ENCODE measurements at regions not wholly inside any gene's neighbourhood (a gene's known extent, or its start where the extent isn't known, plus 50 kb on each side); places are given as distances from the start of the nearest gene placed in this dataset.

DNA sequence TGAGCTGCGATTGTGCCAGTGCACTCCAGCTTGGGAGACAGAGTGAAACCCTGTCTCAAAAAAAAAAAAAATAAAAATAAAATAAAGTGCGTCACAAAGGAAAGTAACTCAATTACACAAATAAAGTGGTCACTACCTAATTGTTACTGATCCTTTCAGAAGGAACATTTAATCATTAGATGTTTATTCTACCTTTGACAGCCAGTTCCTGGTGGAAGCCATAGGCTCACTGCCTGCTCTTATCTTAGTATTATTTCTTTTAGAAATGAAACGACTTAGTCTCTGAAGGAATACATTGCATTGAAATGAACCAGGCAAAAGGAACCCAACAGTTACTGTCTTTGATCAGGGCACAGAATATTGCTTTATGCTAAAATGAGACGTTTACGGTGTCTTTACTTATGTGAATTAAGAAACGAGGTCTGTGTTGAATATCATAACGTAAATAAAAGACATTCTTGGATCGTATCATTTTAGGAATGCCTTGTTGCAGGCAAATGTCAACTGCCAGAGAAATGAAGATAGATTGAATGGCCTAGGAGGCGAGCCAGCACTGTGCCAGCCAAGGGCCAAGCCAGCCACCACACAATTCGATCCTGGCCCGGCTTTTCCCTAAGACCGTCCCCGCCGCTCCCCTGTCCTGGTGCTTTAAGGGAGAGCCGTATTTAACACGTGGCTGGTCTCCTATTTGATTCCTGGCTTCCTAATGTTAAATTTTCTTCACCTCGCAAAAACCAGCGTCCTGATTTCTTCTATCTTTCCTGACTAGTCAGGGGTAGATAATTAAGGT is 136.7 kb upstream of the GMDS start:
- Histone ChIP-seq H3K27me3 (ENCODE audit: control insufficient read depth in 1 of 2, insufficient read depth in 2 of 2, low read length in 2 of 2) (no peaks in the 10 kb centered on the region), H3K4me1 (ENCODE audit: control insufficient read depth, insufficient read depth, low read length) (peaks cover 3% of the 10 kb centered on the region), H3K36me3 (ENCODE audit: control insufficient read depth in 2 of 2, insufficient read depth in 2 of 2, low read length in 2 of 2) (no peaks in the 10 kb centered on the region), H3K27ac (ENCODE audit: low read length) (no peak overlapping the region), H3K9ac (ENCODE audit: low read length in 2 of 2) (peak overlapping the region in 1 of 2 donors; percentile 29), H3K9me3 (ENCODE audit: control insufficient read depth in 2 of 2, low read length in 2 of 2) (no peaks in the 10 kb centered on the region), H3K4me3 (ENCODE audit: low read length in 2 of 2) (peak overlapping the region in 1 of 2 donors; percentile 61)

DNA sequence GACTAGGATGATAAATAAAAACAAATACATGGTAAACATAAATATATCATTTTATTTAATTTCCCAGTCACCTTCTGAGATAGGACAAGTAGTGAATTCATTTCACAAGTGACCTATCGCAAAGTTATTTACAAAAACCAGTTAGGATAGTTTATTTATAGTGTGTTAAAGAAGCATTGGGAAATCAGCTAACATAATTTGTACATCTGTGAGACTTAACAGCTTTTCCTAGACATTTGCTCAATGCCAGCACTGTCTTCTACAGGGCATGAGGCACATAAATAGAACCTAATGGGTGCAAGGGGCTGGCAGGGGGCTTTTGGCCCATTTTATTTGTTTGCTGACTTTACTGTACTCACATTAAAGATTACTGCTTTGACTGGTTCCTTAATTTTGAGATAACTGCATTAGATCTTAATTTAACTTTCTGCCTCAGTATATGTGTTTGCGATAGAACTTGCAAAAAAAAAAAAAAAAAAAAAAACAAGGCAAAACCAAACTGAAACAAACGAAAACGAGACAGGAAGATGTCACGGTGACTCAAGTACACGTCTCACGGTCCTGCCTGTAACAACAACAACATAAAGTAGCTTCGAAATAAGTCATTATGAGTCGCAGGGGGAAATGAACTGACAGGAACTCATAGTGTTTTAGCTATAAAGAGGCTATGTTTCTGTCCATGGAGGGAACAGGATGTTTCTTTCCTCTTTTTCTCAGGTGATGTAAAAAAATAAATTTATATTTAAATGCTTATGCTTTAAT is 133.7 kb upstream of the GMDS start:
- Histone ChIP-seq H3K36me3 (ENCODE audit: control insufficient read depth in 2 of 2, insufficient read depth in 2 of 2, low read length in 2 of 2) (no peaks in the 10 kb centered on the region), H3K9ac (ENCODE audit: low read length in 2 of 2) (no peak overlapping the region), H3K4me1 (ENCODE audit: control insufficient read depth, insufficient read depth, low read length) (peaks cover 12% of the 10 kb centered on the region), H3K27me3 (ENCODE audit: control insufficient read depth in 1 of 2, insufficient read depth in 2 of 2, low read length in 2 of 2) (no peaks in the 10 kb centered on the region), H3K9me3 (ENCODE audit: control insufficient read depth in 2 of 2, low read length in 2 of 2) (no peaks in the 10 kb centered on the region), H3K27ac (ENCODE audit: low read length) (no peak overlapping the region), H3K4me3 (ENCODE audit: low read length in 2 of 2) (no peak overlapping the region)

DNA sequence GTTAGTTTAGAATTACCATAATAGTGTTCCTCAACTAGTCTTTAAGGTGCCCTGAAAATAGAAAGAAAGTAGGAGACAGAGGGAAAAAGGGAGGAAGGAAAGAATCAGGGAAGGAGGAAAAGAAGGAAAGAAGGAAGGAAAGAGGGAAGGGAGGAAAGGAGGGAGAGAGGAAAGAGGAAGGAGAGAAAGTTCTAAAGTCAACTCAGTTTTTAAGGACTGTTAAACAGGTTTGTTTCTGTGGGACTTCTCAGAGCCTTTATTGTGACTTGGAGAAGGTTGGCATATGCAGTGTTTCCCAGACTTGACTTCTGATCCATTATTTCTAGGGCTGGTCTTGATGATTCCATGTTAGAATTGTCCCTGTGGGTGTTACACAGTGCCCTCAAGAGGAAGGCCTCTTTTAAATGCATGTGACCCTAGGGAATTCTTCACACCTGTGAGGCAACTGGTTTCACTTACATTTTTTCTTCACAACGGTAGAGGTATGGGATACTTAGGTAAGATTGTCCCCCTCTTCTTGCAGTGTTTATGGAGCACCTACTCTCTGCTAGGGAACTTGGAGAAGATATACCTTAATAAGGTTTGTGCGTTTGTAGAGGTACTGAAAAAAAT is 132.7 kb upstream of the GMDS start:
- H3K9me3 ChIP-seq (ENCODE audit: control insufficient read depth in 2 of 2, low read length in 2 of 2) = no peaks in the 10 kb centered on the region
- H3K4me1 ChIP-seq (ENCODE audit: control insufficient read depth, insufficient read depth, low read length) = peaks cover 12% of the 10 kb centered on the region
- no peak overlapping the region for H3K9ac ChIP-seq (ENCODE audit: low read length in 2 of 2)
- no peaks in the 10 kb centered on the region for H3K27me3 ChIP-seq (ENCODE audit: control insufficient read depth in 1 of 2, insufficient read depth in 2 of 2, low read length in 2 of 2)
- no peak overlapping the region for H3K27ac ChIP-seq (ENCODE audit: low read length)
- H3K36me3 ChIP-seq (ENCODE audit: control insufficient read depth in 2 of 2, insufficient read depth in 2 of 2, low read length in 2 of 2) = no peaks in the 10 kb centered on the region
- no peak overlapping the region for H3K4me3 ChIP-seq (ENCODE audit: low read length in 2 of 2)

DNA sequence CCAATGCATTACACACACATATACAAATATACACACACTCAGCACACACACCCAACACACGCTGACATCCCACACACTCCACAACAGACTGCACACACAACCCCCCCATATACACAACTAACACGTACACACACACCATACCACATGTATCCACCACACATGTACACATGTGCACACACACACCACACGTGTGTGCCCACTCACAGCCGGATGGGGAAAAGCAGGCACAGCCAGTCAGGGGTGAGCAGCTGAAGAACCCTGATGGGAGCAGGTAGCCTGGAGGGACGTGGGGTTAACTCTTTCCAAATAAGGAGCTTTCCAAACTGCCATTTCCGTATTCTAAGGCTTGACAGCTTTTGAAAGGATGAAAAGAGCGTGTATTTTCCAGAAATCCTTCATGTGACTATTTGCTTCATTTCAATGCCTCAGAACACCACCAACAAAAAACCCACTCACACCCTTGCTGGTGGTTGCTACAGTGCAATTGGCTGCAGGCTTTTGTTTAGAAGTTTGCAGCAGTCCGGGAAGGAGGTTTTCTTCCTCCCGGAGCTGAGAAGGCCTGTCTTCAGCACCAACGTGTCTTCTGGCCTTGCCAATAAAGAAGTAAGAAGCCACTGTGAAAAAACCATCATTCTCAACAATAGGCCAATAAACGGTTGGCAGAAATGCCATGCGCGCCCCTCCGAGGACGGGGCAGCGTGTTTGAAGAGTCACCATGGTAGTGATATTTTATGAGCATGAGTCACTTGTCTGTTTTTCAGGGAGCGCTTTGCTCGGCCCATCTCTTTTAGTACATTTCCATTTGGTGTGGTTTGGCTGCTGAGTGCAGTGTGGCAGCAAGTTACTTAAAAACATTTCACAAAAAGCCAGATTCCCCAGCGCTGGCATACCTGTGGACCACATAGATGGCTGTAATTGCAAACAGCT is 131.3 kb upstream of the GMDS start:
- Histone ChIP-seq H3K27me3 (ENCODE audit: control insufficient read depth in 1 of 2, insufficient read depth in 2 of 2, low read length in 2 of 2) (no peaks in the 10 kb centered on the region), H3K27ac (ENCODE audit: low read length) (peak overlapping the region; percentile 31)

DNA sequence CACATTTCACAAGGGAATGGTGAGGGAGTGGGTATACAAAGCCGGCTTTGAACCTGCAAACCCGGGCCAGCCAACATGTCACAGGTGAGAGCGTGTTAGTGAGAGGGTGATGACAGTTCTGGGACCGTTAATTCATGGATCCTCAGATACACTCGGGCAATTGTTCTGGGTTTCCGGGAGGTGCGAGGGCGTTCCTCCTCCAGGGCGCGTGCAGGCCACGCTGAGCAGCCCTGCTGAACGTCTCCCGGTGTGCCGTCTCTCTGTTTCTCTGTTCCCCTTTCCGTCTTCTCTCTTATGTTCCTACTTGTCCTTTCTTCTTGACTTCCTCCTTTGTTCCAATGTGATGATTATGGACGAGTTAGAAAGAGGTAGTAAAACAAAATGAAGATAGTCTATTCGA is 130.0 kb upstream of the GMDS start:
- no peaks in the 10 kb centered on the region for H3K27me3 ChIP-seq (ENCODE audit: control insufficient read depth in 1 of 2, insufficient read depth in 2 of 2, low read length in 2 of 2)
- no peaks in the 10 kb centered on the region for H3K36me3 ChIP-seq (ENCODE audit: control insufficient read depth in 2 of 2, insufficient read depth in 2 of 2, low read length in 2 of 2)
- H3K27ac ChIP-seq (ENCODE audit: low read length) = no peak overlapping the region
- H3K9me3 ChIP-seq (ENCODE audit: control insufficient read depth in 2 of 2, low read length in 2 of 2) = no peaks in the 10 kb centered on the region
- no peak overlapping the region for H3K4me3 ChIP-seq (ENCODE audit: low read length in 2 of 2)
- H3K9ac ChIP-seq (ENCODE audit: low read length in 2 of 2) = no peak overlapping the region
- H3K4me1 ChIP-seq (ENCODE audit: control insufficient read depth, insufficient read depth, low read length) = peaks cover 10% of the 10 kb centered on the region

More for the DNA sequence above, 131.3 kb upstream of the GMDS start:
- Histone ChIP-seq H3K36me3 (ENCODE audit: control insufficient read depth in 2 of 2, insufficient read depth in 2 of 2, low read length in 2 of 2) (no peaks in the 10 kb centered on the region), H3K9ac (ENCODE audit: low read length in 2 of 2) (no peak overlapping the region), H3K4me3 (ENCODE audit: low read length in 2 of 2) (peak overlapping the region in 1 of 2 donors; percentile 35), H3K4me1 (ENCODE audit: control insufficient read depth, insufficient read depth, low read length) (peaks cover 10% of the 10 kb centered on the region), H3K9me3 (ENCODE audit: control insufficient read depth in 2 of 2, low read length in 2 of 2) (no peaks in the 10 kb centered on the region)

DNA sequence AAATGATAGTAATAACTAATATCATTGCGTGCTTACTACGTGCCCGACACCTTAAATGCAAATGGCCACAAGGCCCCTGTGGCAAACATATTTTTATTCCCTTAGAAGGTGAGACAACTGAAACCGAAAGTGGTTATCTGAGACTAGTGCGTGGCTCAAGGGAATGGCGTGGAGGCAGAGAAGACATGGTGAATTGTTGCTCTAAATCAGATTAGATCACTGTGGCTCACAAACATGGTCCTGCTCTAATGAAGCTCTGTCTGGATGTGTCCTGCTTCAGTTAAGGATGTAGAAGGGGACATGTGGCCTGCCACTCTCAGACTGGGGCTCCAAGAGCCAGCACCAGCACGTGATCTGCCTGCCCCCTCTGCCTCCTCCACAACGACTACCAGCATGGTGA is 124.2 kb upstream of the GMDS start:
- Histone ChIP-seq H3K4me1 (ENCODE audit: control insufficient read depth, insufficient read depth, low read length) (peaks cover 2% of the 10 kb centered on the region), H3K9ac (ENCODE audit: low read length in 2 of 2) (no peak overlapping the region), H3K36me3 (ENCODE audit: control insufficient read depth in 2 of 2, insufficient read depth in 2 of 2, low read length in 2 of 2) (no peaks in the 10 kb centered on the region), H3K4me3 (ENCODE audit: low read length in 2 of 2) (no peak overlapping the region), H3K27me3 (ENCODE audit: control insufficient read depth in 1 of 2, insufficient read depth in 2 of 2, low read length in 2 of 2) (no peaks in the 10 kb centered on the region), H3K27ac (ENCODE audit: low read length) (no peak overlapping the region), H3K9me3 (ENCODE audit: control insufficient read depth in 2 of 2, low read length in 2 of 2) (no peaks in the 10 kb centered on the region)

DNA sequence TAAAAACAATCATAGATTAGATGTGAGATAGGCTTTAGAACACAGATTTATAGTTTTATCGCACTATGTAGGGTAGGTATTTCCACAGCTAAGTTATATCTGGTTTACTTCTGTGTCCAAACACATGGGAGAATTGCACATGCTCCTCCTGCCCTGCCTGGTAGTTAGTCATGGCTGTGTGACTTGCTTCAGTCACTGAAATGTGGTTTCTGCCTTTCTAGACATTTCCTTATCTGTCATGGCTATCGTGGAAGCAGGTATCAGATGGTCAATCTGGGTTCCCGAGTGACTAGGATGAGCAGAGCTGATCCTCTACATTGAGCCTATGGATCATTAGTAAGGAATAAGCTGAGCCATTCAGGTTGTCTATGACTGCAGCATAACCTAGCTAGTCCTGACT is 117.8 kb upstream of the GMDS start:
- no peak overlapping the region for H3K9ac ChIP-seq (ENCODE audit: low read length in 2 of 2)
- peaks cover 0 to 3% of the 10 kb centered on the region in 2 donors for H3K9me3 ChIP-seq (ENCODE audit: control insufficient read depth in 2 of 2, low read length in 2 of 2)
- no peaks in the 10 kb centered on the region for H3K27me3 ChIP-seq (ENCODE audit: control insufficient read depth in 1 of 2, insufficient read depth in 2 of 2, low read length in 2 of 2)
- H3K27ac ChIP-seq (ENCODE audit: low read length) = no peak overlapping the region
- peaks cover 0 to 5% of the 10 kb centered on the region in 2 donors for H3K36me3 ChIP-seq (ENCODE audit: control insufficient read depth in 2 of 2, insufficient read depth in 2 of 2, low read length in 2 of 2)
- no peak overlapping the region for H3K4me3 ChIP-seq (ENCODE audit: low read length in 2 of 2)
- H3K4me1 ChIP-seq (ENCODE audit: control insufficient read depth, insufficient read depth, low read length) = peaks cover 2% of the 10 kb centered on the region

DNA sequence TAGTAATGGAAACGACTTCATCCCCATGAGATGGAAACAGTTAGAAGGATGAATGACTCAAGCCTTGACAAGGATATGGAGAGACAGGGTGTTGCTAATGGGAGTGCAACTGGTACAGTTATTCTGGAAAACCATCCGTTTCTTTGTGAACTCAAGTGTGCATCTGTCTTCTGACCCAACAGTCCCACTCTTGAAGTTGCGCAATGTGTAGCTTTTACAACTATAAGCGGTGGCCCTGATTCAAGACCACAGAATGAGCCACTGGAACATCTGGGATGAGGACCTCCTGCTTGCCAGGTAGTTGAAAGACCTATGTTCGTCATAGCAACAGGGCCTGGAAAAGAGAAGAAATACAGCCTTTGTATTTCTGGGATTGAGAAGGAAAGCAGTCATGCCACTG is 115.8 kb upstream of the GMDS start:
- Histone ChIP-seq H3K36me3 (ENCODE audit: control insufficient read depth in 2 of 2, insufficient read depth in 2 of 2, low read length in 2 of 2) (peaks cover 0 to 5% of the 10 kb centered on the region in 2 donors), H3K27me3 (ENCODE audit: control insufficient read depth in 1 of 2, insufficient read depth in 2 of 2, low read length in 2 of 2) (no peaks in the 10 kb centered on the region), H3K4me1 (ENCODE audit: control insufficient read depth, insufficient read depth, low read length) (no peaks in the 10 kb centered on the region), H3K4me3 (ENCODE audit: low read length in 2 of 2) (no peak overlapping the region), H3K27ac (ENCODE audit: low read length) (no peak overlapping the region), H3K9ac (ENCODE audit: low read length in 2 of 2) (no peak overlapping the region), H3K9me3 (ENCODE audit: control insufficient read depth in 2 of 2, low read length in 2 of 2) (peaks cover 0 to 3% of the 10 kb centered on the region in 2 donors)

DNA sequence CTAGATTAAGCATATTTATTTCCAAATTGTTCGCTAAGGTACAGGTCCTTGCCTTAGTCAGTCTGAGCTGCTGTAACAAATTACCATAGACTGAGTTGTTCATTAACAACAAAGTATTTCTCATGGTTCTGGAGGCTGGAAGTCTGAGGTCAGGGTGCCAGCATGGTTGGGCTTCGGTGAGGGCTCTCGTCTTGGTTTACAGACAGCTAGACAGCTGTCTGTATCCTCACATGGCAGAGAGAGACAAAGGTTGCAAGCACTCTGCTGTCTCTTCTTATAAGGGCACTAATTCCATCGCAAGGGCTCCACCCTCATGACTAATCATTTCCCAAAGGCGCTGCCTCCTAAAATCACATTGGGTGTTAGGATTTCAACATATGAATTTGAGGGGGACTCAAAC is 115.3 kb upstream of the GMDS start:
- Histone ChIP-seq H3K4me1 (ENCODE audit: control insufficient read depth, insufficient read depth, low read length) (no peaks in the 10 kb centered on the region), H3K27ac (ENCODE audit: low read length) (no peak overlapping the region), H3K4me3 (ENCODE audit: low read length in 2 of 2) (no peak overlapping the region), H3K9me3 (ENCODE audit: control insufficient read depth in 2 of 2, low read length in 2 of 2) (peaks cover 0 to 3% of the 10 kb centered on the region in 2 donors), H3K9ac (ENCODE audit: low read length in 2 of 2) (no peak overlapping the region), H3K27me3 (ENCODE audit: control insufficient read depth in 1 of 2, insufficient read depth in 2 of 2, low read length in 2 of 2) (no peaks in the 10 kb centered on the region), H3K36me3 (ENCODE audit: control insufficient read depth in 2 of 2, insufficient read depth in 2 of 2, low read length in 2 of 2) (peaks cover 0 to 5% of the 10 kb centered on the region in 2 donors)

DNA sequence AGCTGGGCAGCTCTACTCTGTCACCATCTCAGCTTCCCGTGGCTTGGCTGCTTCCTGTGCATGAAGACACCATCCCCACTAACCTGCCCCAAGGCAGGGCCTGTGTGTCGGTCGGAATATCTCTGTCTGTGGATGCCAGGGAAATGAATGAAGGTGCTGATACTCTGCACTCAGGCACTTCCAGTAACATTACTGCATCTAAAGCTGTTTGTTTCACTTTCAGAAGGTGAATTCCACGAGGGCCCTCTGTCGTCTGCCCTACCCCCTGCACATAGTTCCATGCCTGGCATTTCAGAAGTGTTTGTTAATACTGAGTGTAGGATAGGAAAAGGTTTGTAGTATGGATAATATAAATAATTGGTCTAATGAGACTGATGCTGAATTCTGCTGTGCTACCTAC is 114.7 kb upstream of the GMDS start:
- Histone ChIP-seq H3K9ac (ENCODE audit: low read length in 2 of 2) (no peak overlapping the region), H3K27me3 (ENCODE audit: control insufficient read depth in 1 of 2, insufficient read depth in 2 of 2, low read length in 2 of 2) (no peaks in the 10 kb centered on the region), H3K27ac (ENCODE audit: low read length) (no peak overlapping the region), H3K9me3 (ENCODE audit: control insufficient read depth in 2 of 2, low read length in 2 of 2) (peaks cover 0 to 3% of the 10 kb centered on the region in 2 donors), H3K36me3 (ENCODE audit: control insufficient read depth in 2 of 2, insufficient read depth in 2 of 2, low read length in 2 of 2) (peaks cover 0 to 5% of the 10 kb centered on the region in 2 donors), H3K4me1 (ENCODE audit: control insufficient read depth, insufficient read depth, low read length) (no peaks in the 10 kb centered on the region), H3K4me3 (ENCODE audit: low read length in 2 of 2) (no peak overlapping the region)

All from stomach smooth muscle (tissue), 2 donors.